ENCODE measurements at regions not wholly inside any gene's neighbourhood (a gene's known extent, or its start where the extent isn't known, plus 50 kb on each side); places are given as distances from the start of the nearest gene placed in this dataset.

GRCh38 chr11:69383372-69384250, 89.7 kb downstream of the MYEOV start:
- DNase-seq (ENCODE audit: low read depth) = no peak
- no peak overlapping the region for H3K4me3 ChIP-seq (ENCODE audit: low read depth, low read length)
- TF ChIP-seq CTCF (IDR thresholded peaks at IDR 0.05; ENCODE audit: insufficient read depth, low read length) = no peak

DNA sequence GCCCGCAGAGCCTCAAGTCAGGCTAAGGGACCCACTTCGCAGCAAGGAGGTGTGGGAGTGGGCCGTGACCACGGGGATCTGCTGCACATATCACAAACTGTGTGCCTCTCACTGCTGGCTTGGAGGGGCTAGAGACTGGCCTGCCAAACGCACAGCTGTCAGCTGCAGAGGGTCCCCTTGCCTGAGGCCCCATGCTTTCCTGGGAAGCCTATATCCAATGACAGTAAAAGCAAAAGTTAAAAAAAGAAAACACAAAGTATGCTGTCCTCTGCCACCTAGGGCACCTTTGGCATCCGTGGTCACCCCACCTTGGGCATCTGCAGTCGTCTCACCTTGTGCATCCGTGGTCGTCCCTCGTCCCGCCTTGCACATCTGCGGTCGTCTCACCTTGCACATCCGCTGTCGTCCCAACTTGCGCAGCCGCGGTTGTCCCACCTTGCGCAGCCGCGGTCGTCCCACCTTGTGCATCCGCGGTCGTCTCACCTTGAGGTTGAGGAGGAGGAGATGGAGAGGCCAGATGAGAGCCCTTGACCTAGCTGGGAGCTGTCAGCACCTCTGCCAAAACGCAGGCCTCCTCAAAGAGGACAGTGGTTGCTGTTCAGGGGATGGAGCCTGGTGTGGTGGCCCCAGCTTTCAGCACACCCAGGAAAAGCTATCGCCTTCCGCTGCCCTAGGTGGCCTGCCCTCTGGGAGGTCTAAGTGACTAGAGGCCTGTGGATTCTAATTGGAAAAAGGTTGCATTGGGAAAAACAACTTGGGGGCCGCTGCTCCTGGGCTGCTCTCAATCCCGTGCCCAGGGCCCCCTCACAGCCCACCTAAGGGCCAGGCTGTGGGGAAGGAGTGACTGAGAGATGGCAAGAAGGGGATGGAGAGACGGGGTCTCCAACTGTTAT, 90.5 kb downstream of the MYEOV start:
- no peak overlapping the region for H3K4me3 ChIP-seq (ENCODE audit: low read depth, low read length)
- no peak for DNase-seq (ENCODE audit: low read depth)
- TF ChIP-seq CTCF (IDR thresholded peaks at IDR 0.05; ENCODE audit: insufficient read depth, low read length) = no peak

DNA sequence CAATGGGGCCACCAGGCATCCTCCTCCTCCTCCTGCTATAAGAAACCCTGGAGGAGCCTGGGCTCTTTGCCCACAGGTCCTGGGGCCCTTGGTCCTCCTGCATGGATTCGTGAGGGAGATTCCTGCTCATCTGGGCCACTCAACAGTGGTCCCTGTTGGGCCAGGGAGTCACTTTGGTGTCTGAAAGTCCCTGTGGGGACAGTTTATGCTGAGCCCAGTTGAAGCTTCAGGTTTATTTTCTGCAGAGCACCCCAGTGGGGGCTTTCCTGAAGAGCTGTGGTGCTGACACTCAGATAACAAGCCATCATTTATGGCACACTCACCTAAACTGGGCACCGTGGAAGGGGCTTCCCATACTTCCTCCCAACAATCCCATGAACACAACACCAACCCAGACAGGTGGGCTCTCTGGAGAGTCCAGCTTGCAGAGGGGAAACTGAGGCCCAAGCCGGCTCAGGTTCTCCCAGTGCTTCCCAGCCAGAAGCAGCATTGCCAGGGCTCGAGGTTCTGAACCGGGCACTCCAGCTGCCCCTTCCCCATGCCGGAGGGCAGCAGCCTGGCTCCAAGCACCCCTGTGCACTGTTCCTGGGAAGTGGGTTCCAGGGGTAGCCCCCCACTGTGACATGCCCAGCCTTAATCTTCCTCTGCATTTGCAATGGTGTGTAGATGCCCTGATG, 91.3 kb downstream of the MYEOV start:
- no peak for TF ChIP-seq CTCF (IDR thresholded peaks at IDR 0.05; ENCODE audit: insufficient read depth, low read length)

GRCh38 chr11:69385832-69386427, 92.0 kb downstream of the MYEOV start:
- H3K4me3 ChIP-seq (ENCODE audit: low read depth, low read length) = no peak overlapping the region
- DNase-seq (ENCODE audit: low read depth) = no peak
- no peak for TF ChIP-seq CTCF (IDR thresholded peaks at IDR 0.05; ENCODE audit: insufficient read depth, low read length)

More for the DNA sequence above, 91.3 kb downstream of the MYEOV start:
- DNase-seq (ENCODE audit: low read depth) = no peak
- no peak overlapping the region for H3K4me3 ChIP-seq (ENCODE audit: low read depth, low read length)

GRCh38 chr11:69386594-69387408, 92.8 kb downstream of the MYEOV start:
- no peak for TF ChIP-seq CTCF (IDR thresholded peaks at IDR 0.05; ENCODE audit: insufficient read depth, low read length)
- no peak for DNase-seq (ENCODE audit: low read depth)
- H3K4me3 ChIP-seq (ENCODE audit: low read depth, low read length) = no peak overlapping the region
